ENCODE measurements at regions not wholly inside any gene's neighbourhood (a gene's known extent, or its start where the extent isn't known, plus 50 kb on each side); places are given as distances from the start of the nearest gene placed in this dataset.

- DNase-seq (ENCODE audit: insufficient read length, low spot score) (no peak), FAIRE-seq (no peak)
- no peak for TF ChIP-seq POLR2AphosphoS5 (IDR thresholded peaks at IDR 0.05; ENCODE audit: low read depth, low read length)
- TF ChIP-seq SPI1 (IDR thresholded peaks at IDR 0.05; ENCODE audit: low read depth, low read length) = no peak
- no peak for TF ChIP-seq TAF1 (IDR thresholded peaks at IDR 0.05; ENCODE audit: low read depth, low read length)
- no peak for TF ChIP-seq POU2F2 (IDR thresholded peaks at IDR 0.05; ENCODE audit: low read depth, low read length)
Observed at GRCh38 chr2:103103678-103104077, 341.8 kb downstream of the TMEM182 start.

GRCh38 chr2:103119352-103119751, 357.5 kb downstream of the TMEM182 start:
- no peak for TF ChIP-seq POLR2A (IDR thresholded peaks at IDR 0.05; ENCODE audit: low read depth, low read length)
- TF ChIP-seq POU2F2 (IDR thresholded peaks at IDR 0.05; ENCODE audit: low read depth, low read length) = no peak
- no peak for TF ChIP-seq PAX5 (IDR thresholded peaks at IDR 0.05; ENCODE audit: insufficient read depth, low read length, severe bottlenecking)
- no peak for TF ChIP-seq SPI1 (IDR thresholded peaks at IDR 0.05; ENCODE audit: low read depth, low read length)
- no peak for TF ChIP-seq TAF1 (IDR thresholded peaks at IDR 0.05; ENCODE audit: low read depth, low read length)
- TF ChIP-seq POLR2AphosphoS5 (IDR thresholded peaks at IDR 0.05; ENCODE audit: low read depth, low read length) = no peak
- FAIRE-seq (no peak), DNase-seq (ENCODE audit: insufficient read length, low spot score) (no peak)

- TF ChIP-seq POLR2A (IDR thresholded peaks at IDR 0.05; ENCODE audit: low read depth, low read length) (no peak), POU2F2 (IDR thresholded peaks at IDR 0.05; ENCODE audit: low read depth, low read length) (no peak), SPI1 (IDR thresholded peaks at IDR 0.05; ENCODE audit: low read depth, low read length) (no peak), PAX5 (IDR thresholded peaks at IDR 0.05; ENCODE audit: insufficient read depth, low read length, severe bottlenecking) (no peak), TAF1 (IDR thresholded peaks at IDR 0.05; ENCODE audit: low read depth, low read length) (no peak), POLR2AphosphoS5 (IDR thresholded peaks at IDR 0.05; ENCODE audit: low read depth, low read length) (no peak)
- DNase-seq (ENCODE audit: insufficient read length, low spot score) (no peak), FAIRE-seq (no peak)
Observed at GRCh38 chr2:103121106-103121505, 359.3 kb downstream of the TMEM182 start.

- FAIRE-seq (no peak), DNase-seq (ENCODE audit: insufficient read length, low spot score) (no peak)
Observed at GRCh38 chr2:103123516-103123915, 361.7 kb downstream of the TMEM182 start.

GRCh38 chr2:103130857-103131256, 369.0 kb downstream of the TMEM182 start:
- no peak for FAIRE-seq
- no peak for DNase-seq (ENCODE audit: insufficient read length, low spot score)
- TF ChIP-seq POU2F2 (IDR thresholded peaks at IDR 0.05; ENCODE audit: low read depth, low read length) (no peak), POLR2A (IDR thresholded peaks at IDR 0.05; ENCODE audit: low read depth, low read length) (no peak), SPI1 (IDR thresholded peaks at IDR 0.05; ENCODE audit: low read depth, low read length) (no peak), PAX5 (IDR thresholded peaks at IDR 0.05; ENCODE audit: insufficient read depth, low read length, severe bottlenecking) (no peak), POLR2AphosphoS5 (IDR thresholded peaks at IDR 0.05; ENCODE audit: low read depth, low read length) (no peak), TAF1 (IDR thresholded peaks at IDR 0.05; ENCODE audit: low read depth, low read length) (no peak)

More at GRCh38 chr2:103123516-103123915, 361.7 kb downstream of the TMEM182 start:
- TF ChIP-seq PAX5 (IDR thresholded peaks at IDR 0.05; ENCODE audit: insufficient read depth, low read length, severe bottlenecking) = no peak
- TF ChIP-seq SPI1 (IDR thresholded peaks at IDR 0.05; ENCODE audit: low read depth, low read length) = no peak
- no peak for TF ChIP-seq POLR2AphosphoS5 (IDR thresholded peaks at IDR 0.05; ENCODE audit: low read depth, low read length)
- no peak for TF ChIP-seq POU2F2 (IDR thresholded peaks at IDR 0.05; ENCODE audit: low read depth, low read length)

GRCh38 chr2:103132536-103133217, 370.8 kb downstream of the TMEM182 start:
- DNase-seq (ENCODE audit: insufficient read length, low spot score) = no peak
- no peak for TF ChIP-seq SPI1 (IDR thresholded peaks at IDR 0.05; ENCODE audit: low read depth, low read length)
- no peak for TF ChIP-seq TAF1 (IDR thresholded peaks at IDR 0.05; ENCODE audit: low read depth, low read length)
- TF ChIP-seq POLR2AphosphoS5 (IDR thresholded peaks at IDR 0.05; ENCODE audit: low read depth, low read length) = no peak
- TF ChIP-seq POLR2A (IDR thresholded peaks at IDR 0.05; ENCODE audit: low read depth, low read length) = no peak
- no peak for TF ChIP-seq PAX5 (IDR thresholded peaks at IDR 0.05; ENCODE audit: insufficient read depth, low read length, severe bottlenecking)
- FAIRE-seq = no peak

- TF ChIP-seq POLR2A (IDR thresholded peaks at IDR 0.05; ENCODE audit: low read depth, low read length) (no peak), POLR2AphosphoS5 (IDR thresholded peaks at IDR 0.05; ENCODE audit: low read depth, low read length) (no peak), SPI1 (IDR thresholded peaks at IDR 0.05; ENCODE audit: low read depth, low read length) (no peak), PAX5 (IDR thresholded peaks at IDR 0.05; ENCODE audit: insufficient read depth, low read length, severe bottlenecking) (no peak), POU2F2 (IDR thresholded peaks at IDR 0.05; ENCODE audit: low read depth, low read length) (no peak), TAF1 (IDR thresholded peaks at IDR 0.05; ENCODE audit: low read depth, low read length) (no peak)
- FAIRE-seq (no peak), DNase-seq (ENCODE audit: insufficient read length, low spot score) (no peak)
Observed at GRCh38 chr2:103135679-103136078, 373.8 kb downstream of the TMEM182 start.

- DNase-seq (ENCODE audit: insufficient read length, low spot score) (peak; percentile 3), FAIRE-seq (no peak)
- TF ChIP-seq POLR2A (IDR thresholded peaks at IDR 0.05; ENCODE audit: low read depth, low read length) (no peak), SPI1 (IDR thresholded peaks at IDR 0.05; ENCODE audit: low read depth, low read length) (peak; percentile 62)
Observed at GRCh38 chr2:103138123-103138901, 376.5 kb downstream of the TMEM182 start.

- no peak for TF ChIP-seq POLR2A (IDR thresholded peaks at IDR 0.05; ENCODE audit: low read depth, low read length)
- no peak for TF ChIP-seq POU2F2 (IDR thresholded peaks at IDR 0.05; ENCODE audit: low read depth, low read length)
- peak; percentile 68 for TF ChIP-seq SPI1 (IDR thresholded peaks at IDR 0.05; ENCODE audit: low read depth, low read length)
- TF ChIP-seq POLR2AphosphoS5 (IDR thresholded peaks at IDR 0.05; ENCODE audit: low read depth, low read length) = no peak
- peak; percentile 54 for FAIRE-seq
- DNase-seq (ENCODE audit: insufficient read length, low spot score) = no peak
Observed at GRCh38 chr2:103139628-103140268, 377.9 kb downstream of the TMEM182 start.

Data from GM12891 (cell line).